ENCODE measurements at regions not wholly inside any gene's neighbourhood (a gene's known extent, or its start where the extent isn't known, plus 50 kb on each side); places are given as distances from the start of the nearest gene placed in this dataset.

DNA sequence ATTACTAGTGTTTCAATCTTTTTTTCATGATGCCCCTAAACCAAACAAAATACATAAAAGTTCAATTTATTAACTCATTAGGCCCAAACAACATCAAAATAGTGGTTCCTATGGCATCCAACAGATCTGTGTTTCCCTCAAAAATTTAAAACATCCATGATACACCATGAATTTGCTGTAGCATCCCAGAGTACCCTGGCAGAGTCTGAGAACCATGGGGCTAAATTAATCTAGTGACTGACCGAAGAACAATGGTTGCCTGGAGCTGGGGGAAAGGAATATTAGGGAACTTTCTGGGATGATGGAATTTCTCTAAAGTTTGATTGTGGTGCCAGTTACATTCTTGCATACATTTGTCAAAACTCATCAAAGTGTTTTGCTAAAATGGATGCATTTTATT is 79.5 kb upstream of the TRIO start:
- H3K27ac Mint-ChIP-seq, result no peak overlapping the region
- Histone ChIP-seq H3K36me3 (ENCODE audit: control insufficient read depth, insufficient read depth, low read length) (no peaks in the 10 kb centered on the region), H3K4me3 (ENCODE audit: low read depth, low read length) (no peak overlapping the region), H3K4me1 (ENCODE audit: control insufficient read depth, insufficient read depth, low read length, poor library complexity, severe bottlenecking) (no peaks in the 10 kb centered on the region), H3K9me3 (ENCODE audit: control insufficient read depth in 2 of 2, low read length in 2 of 2) (no peaks in the 10 kb centered on the region), H3K27ac (ENCODE audit: insufficient read depth, low read length, poor library complexity, severe bottlenecking) (no peak overlapping the region), H3K27me3 (ENCODE audit: control insufficient read depth, insufficient read depth, low read length) (no peaks in the 10 kb centered on the region)
- peaks cover 0 to 6% (median 1%) of the 10 kb centered on the region in 7 donors for H3K9me3 Mint-ChIP-seq
- ATAC-seq (ENCODE audit: low read depth in 2 of 2), result no peak
- DNase-seq, result no peak
- no peaks in the 10 kb centered on the region for H3K27me3 Mint-ChIP-seq
- no peaks in the 10 kb centered on the region for H3K4me1 Mint-ChIP-seq
- H3K36me3 Mint-ChIP-seq, result no peaks in the 10 kb centered on the region
- H3K4me3 Mint-ChIP-seq, result no peak overlapping the region

DNA sequence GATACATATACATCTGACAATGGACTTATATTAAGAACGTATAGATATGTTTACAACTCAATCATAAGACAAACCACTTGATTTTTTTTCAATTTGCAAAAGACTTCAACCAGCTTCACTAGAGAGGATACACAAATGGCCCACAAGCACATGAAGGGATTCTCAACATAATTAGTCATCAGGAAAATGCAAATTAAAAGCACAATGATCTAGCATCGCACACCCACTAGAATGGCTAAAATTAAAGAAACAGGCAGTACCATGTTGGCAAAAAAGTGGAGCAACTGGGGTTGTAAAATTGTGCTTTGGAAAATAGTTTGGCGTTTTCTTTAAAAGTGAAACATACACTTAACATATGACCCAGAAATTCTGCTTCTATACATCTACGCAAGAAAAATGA is 80.0 kb upstream of the TRIO start:
- H3K4me1 Mint-ChIP-seq, result no peaks in the 10 kb centered on the region
- H3K9me3 ChIP-seq (ENCODE audit: control insufficient read depth in 2 of 2, low read length in 2 of 2), result no peaks in the 10 kb centered on the region
- DNase-seq (no peak), ATAC-seq (ENCODE audit: low read depth in 2 of 2) (no peak)
- H3K36me3 Mint-ChIP-seq, result no peaks in the 10 kb centered on the region
- no peaks in the 10 kb centered on the region for H3K36me3 ChIP-seq (ENCODE audit: control insufficient read depth, insufficient read depth, low read length)
- no peaks in the 10 kb centered on the region for H3K4me1 ChIP-seq (ENCODE audit: control insufficient read depth, insufficient read depth, low read length, poor library complexity, severe bottlenecking)
- no peaks in the 10 kb centered on the region for H3K27me3 ChIP-seq (ENCODE audit: control insufficient read depth, insufficient read depth, low read length)
- H3K27ac ChIP-seq (ENCODE audit: insufficient read depth, low read length, poor library complexity, severe bottlenecking), result no peak overlapping the region
- H3K27me3 Mint-ChIP-seq, result no peaks in the 10 kb centered on the region
- no peak overlapping the region for H3K4me3 Mint-ChIP-seq
- H3K9me3 Mint-ChIP-seq, result peaks cover 0 to 6% (median 1%) of the 10 kb centered on the region in 7 donors
- no peak overlapping the region for H3K27ac Mint-ChIP-seq
- H3K4me3 ChIP-seq (ENCODE audit: low read depth, low read length), result no peak overlapping the region

DNA sequence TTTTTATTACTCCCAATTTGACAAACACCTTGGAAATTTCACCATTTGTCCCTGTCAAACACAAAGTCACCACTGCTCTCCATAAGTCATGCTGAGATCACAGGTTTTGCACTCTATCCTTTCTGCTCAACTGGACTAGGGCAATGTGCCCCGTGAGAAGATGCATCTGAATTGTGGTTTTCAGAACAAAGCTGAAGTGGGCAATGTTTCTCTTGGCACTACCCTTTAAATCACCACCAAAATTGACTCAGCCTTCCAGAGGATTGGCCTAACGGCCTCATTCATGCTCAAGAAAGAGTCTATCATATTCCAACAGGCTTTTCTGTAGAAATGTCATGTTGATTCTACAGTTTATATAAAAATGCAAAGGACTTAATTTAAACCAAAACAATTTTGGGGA is 81.0 kb upstream of the TRIO start:
- H3K27me3 Mint-ChIP-seq, result no peaks in the 10 kb centered on the region
- no peak overlapping the region for H3K4me3 Mint-ChIP-seq
- H3K9me3 ChIP-seq (ENCODE audit: control insufficient read depth in 2 of 2, low read length in 2 of 2), result no peaks in the 10 kb centered on the region
- H3K27ac ChIP-seq (ENCODE audit: insufficient read depth, low read length, poor library complexity, severe bottlenecking), result no peak overlapping the region
- H3K36me3 ChIP-seq (ENCODE audit: control insufficient read depth, insufficient read depth, low read length), result no peaks in the 10 kb centered on the region
- H3K9me3 Mint-ChIP-seq, result peaks cover 0 to 6% (median 1%) of the 10 kb centered on the region in 7 donors
- H3K4me1 ChIP-seq (ENCODE audit: control insufficient read depth, insufficient read depth, low read length, poor library complexity, severe bottlenecking), result no peaks in the 10 kb centered on the region
- no peaks in the 10 kb centered on the region for H3K4me1 Mint-ChIP-seq
- H3K27me3 ChIP-seq (ENCODE audit: control insufficient read depth, insufficient read depth, low read length), result no peaks in the 10 kb centered on the region
- DNase-seq (no peak), ATAC-seq (ENCODE audit: low read depth in 2 of 2) (no peak)
- no peaks in the 10 kb centered on the region for H3K36me3 Mint-ChIP-seq
- no peak overlapping the region for H3K4me3 ChIP-seq (ENCODE audit: low read depth, low read length)
- no peak overlapping the region for H3K27ac Mint-ChIP-seq

DNA sequence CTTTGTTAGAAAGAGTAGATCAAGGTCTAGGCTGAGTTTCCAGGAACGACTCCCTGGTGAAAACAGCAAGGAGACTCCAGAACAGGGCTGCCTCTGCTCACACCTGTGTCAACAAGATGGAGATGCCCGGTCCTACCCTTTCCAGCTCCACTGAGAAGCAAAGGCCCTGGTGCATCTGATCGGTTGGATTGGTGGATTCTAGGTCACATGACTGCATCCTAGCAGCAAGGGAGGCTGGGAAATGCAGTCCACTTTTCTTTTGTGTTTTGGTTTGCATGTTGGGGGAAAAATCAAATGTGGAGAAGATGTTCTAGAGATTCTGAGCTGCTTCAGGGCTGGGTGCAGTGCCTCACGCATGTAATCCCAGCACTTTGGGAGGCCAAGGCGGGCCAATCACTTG is 82.0 kb upstream of the TRIO start:
- H3K9me3 ChIP-seq (ENCODE audit: control insufficient read depth in 2 of 2, low read length in 2 of 2), result no peaks in the 10 kb centered on the region
- no peaks in the 10 kb centered on the region for H3K36me3 Mint-ChIP-seq
- no peaks in the 10 kb centered on the region for H3K27me3 Mint-ChIP-seq
- DNase-seq (no peak), ATAC-seq (ENCODE audit: low read depth in 2 of 2) (no peak)
- H3K4me3 ChIP-seq (ENCODE audit: low read depth, low read length), result no peak overlapping the region
- H3K27me3 ChIP-seq (ENCODE audit: control insufficient read depth, insufficient read depth, low read length), result no peaks in the 10 kb centered on the region
- H3K4me1 Mint-ChIP-seq, result no peaks in the 10 kb centered on the region
- peaks cover 0 to 6% (median 1%) of the 10 kb centered on the region in 7 donors for H3K9me3 Mint-ChIP-seq
- no peak overlapping the region for H3K27ac ChIP-seq (ENCODE audit: insufficient read depth, low read length, poor library complexity, severe bottlenecking)
- no peaks in the 10 kb centered on the region for H3K4me1 ChIP-seq (ENCODE audit: control insufficient read depth, insufficient read depth, low read length, poor library complexity, severe bottlenecking)
- no peak overlapping the region for H3K4me3 Mint-ChIP-seq
- no peak overlapping the region for H3K27ac Mint-ChIP-seq
- no peaks in the 10 kb centered on the region for H3K36me3 ChIP-seq (ENCODE audit: control insufficient read depth, insufficient read depth, low read length)

DNA sequence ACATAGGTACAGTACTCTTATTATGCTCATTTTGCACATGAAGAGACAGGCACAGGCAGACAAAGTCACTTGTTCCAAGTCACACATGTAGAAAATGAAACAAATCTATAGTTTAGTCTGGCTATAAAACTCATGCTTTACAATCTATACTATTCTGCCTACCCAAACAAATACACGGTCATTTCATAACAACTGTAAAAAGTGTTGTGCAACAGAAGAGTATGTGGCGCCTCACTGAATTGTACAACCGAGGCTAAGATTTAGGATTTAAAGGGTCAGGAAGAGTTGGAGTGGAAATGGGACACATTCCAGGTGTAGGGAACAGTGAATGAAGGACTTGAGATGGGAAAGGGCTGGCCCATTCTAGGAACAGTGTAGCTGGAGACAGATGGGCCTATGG is 82.9 kb upstream of the TRIO start:
- no peaks in the 10 kb centered on the region for H3K9me3 ChIP-seq (ENCODE audit: control insufficient read depth in 2 of 2, low read length in 2 of 2)
- no peaks in the 10 kb centered on the region for H3K27me3 ChIP-seq (ENCODE audit: control insufficient read depth, insufficient read depth, low read length)
- ATAC-seq (ENCODE audit: low read depth in 2 of 2) (no peak), DNase-seq (no peak)
- H3K36me3 Mint-ChIP-seq, result no peaks in the 10 kb centered on the region
- no peak overlapping the region for H3K4me3 ChIP-seq (ENCODE audit: low read depth, low read length)
- no peaks in the 10 kb centered on the region for H3K36me3 ChIP-seq (ENCODE audit: control insufficient read depth, insufficient read depth, low read length)
- H3K27ac Mint-ChIP-seq, result no peak overlapping the region
- no peaks in the 10 kb centered on the region for H3K27me3 Mint-ChIP-seq
- no peaks in the 10 kb centered on the region for H3K4me1 Mint-ChIP-seq
- no peak overlapping the region for H3K4me3 Mint-ChIP-seq
- peaks cover 0 to 6% (median 1%) of the 10 kb centered on the region in 7 donors for H3K9me3 Mint-ChIP-seq
- no peak overlapping the region for H3K27ac ChIP-seq (ENCODE audit: insufficient read depth, low read length, poor library complexity, severe bottlenecking)
- H3K4me1 ChIP-seq (ENCODE audit: control insufficient read depth, insufficient read depth, low read length, poor library complexity, severe bottlenecking), result no peaks in the 10 kb centered on the region

DNA sequence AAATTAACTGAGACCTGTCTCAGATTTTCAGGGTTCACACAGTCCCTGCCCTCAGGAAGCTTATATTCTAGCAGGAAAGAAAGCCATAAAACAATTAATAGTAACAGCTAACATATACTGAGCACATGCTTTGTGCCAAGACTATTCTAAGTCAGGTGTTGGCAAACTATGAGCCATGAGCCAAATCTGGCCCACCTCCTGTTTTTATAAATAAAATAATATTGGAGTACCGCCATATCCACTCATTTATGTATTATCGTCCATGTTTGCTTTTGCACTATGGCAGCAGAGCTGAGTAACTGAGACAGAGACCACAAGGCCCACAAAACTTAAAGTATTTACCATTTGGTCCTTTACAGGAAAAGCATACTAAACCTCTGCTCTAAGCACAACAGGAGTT is 83.3 kb upstream of the TRIO start:
- H3K4me3 Mint-ChIP-seq, result no peak overlapping the region
- H3K27me3 Mint-ChIP-seq, result no peaks in the 10 kb centered on the region

DNA sequence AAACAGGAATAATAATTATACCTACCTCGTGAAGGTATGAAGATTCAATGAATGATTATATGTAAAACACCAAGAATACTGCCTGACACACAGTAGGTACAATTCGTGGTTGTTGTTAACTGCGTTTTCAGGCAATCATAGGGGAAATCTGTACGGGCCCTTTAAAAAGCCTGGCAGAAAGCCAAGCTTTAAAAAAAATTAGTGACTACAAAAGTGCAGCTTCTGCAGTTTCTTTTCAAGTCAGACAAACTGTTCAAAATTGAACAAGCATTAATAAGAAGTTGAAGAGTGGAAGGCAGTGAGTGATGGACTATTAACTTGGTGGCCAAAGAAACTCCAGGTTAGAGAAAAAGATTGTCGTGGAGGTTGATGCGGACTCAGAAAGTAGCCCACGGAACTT is 85.9 kb upstream of the TRIO start:
- Mint-ChIP-seq H3K36me3 (peaks cover 5% of the 10 kb centered on the region), H3K27ac (no peak overlapping the region), H3K27me3 (no peaks in the 10 kb centered on the region), H3K4me1 (no peaks in the 10 kb centered on the region), H3K9me3 (peaks cover 0 to 10% (median 2%) of the 10 kb centered on the region in 7 donors), H3K4me3 (no peak overlapping the region)
- Histone ChIP-seq H3K4me1 (ENCODE audit: control insufficient read depth, insufficient read depth, low read length, poor library complexity, severe bottlenecking) (no peaks in the 10 kb centered on the region), H3K9me3 (ENCODE audit: control insufficient read depth in 2 of 2, low read length in 2 of 2) (no peaks in the 10 kb centered on the region), H3K27me3 (ENCODE audit: control insufficient read depth, insufficient read depth, low read length) (no peaks in the 10 kb centered on the region), H3K27ac (ENCODE audit: insufficient read depth, low read length, poor library complexity, severe bottlenecking) (no peak overlapping the region), H3K36me3 (ENCODE audit: control insufficient read depth, insufficient read depth, low read length) (no peaks in the 10 kb centered on the region), H3K4me3 (ENCODE audit: low read depth, low read length) (no peak overlapping the region)
- DNase-seq, result no peak
- no peak for ATAC-seq (ENCODE audit: low read depth in 2 of 2)

More for the DNA sequence above, 83.3 kb upstream of the TRIO start:
- ATAC-seq (ENCODE audit: low read depth in 2 of 2) (no peak), DNase-seq (no peak)
- H3K4me1 ChIP-seq (ENCODE audit: control insufficient read depth, insufficient read depth, low read length, poor library complexity, severe bottlenecking), result no peaks in the 10 kb centered on the region
- Mint-ChIP-seq H3K4me1 (no peaks in the 10 kb centered on the region), H3K36me3 (no peaks in the 10 kb centered on the region), H3K27ac (no peak overlapping the region), H3K9me3 (peaks cover 0 to 6% (median 1%) of the 10 kb centered on the region in 7 donors)
- no peaks in the 10 kb centered on the region for H3K9me3 ChIP-seq (ENCODE audit: control insufficient read depth in 2 of 2, low read length in 2 of 2)
- H3K27ac ChIP-seq (ENCODE audit: insufficient read depth, low read length, poor library complexity, severe bottlenecking), result no peak overlapping the region
- H3K4me3 ChIP-seq (ENCODE audit: low read depth, low read length), result no peak overlapping the region
- H3K27me3 ChIP-seq (ENCODE audit: control insufficient read depth, insufficient read depth, low read length), result no peaks in the 10 kb centered on the region
- H3K36me3 ChIP-seq (ENCODE audit: control insufficient read depth, insufficient read depth, low read length), result no peaks in the 10 kb centered on the region

DNA sequence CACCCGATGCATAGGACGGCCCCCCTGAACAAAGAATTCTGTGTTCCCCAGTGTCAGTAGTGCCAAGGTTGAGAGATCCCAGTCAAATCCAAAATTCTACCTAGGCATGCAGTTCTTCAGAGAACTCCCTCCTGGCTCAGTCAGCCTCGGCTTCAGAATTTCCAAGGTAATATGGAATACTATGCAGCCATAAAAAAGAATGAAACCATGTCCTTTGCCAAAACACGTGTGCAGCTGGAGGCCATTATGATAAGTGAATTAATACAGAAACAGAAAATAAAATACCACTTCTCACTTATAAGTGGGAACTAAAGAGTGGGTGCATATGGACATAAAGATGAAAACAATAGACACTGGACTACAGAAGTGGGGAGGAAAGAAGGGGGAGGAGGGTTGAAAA is 87.1 kb upstream of the TRIO start:
- DNase-seq (no peak), ATAC-seq (ENCODE audit: low read depth in 2 of 2) (no peak)
- no peak overlapping the region for H3K27ac ChIP-seq (ENCODE audit: insufficient read depth, low read length, poor library complexity, severe bottlenecking)
- H3K36me3 ChIP-seq (ENCODE audit: control insufficient read depth, insufficient read depth, low read length), result no peaks in the 10 kb centered on the region
- Mint-ChIP-seq H3K4me3 (no peak overlapping the region), H3K27ac (no peak overlapping the region), H3K4me1 (no peaks in the 10 kb centered on the region), H3K36me3 (peaks cover 5% of the 10 kb centered on the region), H3K27me3 (no peaks in the 10 kb centered on the region), H3K9me3 (peaks cover 0 to 11% (median 2%) of the 10 kb centered on the region in 7 donors)
- no peak overlapping the region for H3K4me3 ChIP-seq (ENCODE audit: low read depth, low read length)
- no peaks in the 10 kb centered on the region for H3K27me3 ChIP-seq (ENCODE audit: control insufficient read depth, insufficient read depth, low read length)
- H3K4me1 ChIP-seq (ENCODE audit: control insufficient read depth, insufficient read depth, low read length, poor library complexity, severe bottlenecking), result no peaks in the 10 kb centered on the region
- H3K9me3 ChIP-seq (ENCODE audit: control insufficient read depth in 2 of 2, low read length in 2 of 2), result no peaks in the 10 kb centered on the region
